Right lobe of liver (tissue), 6 donors: ENCODE measurements at regions not wholly inside any gene's neighbourhood (a gene's known extent, or its start where the extent isn't known, plus 50 kb on each side); places are given as distances from the start of the nearest gene placed in this dataset.
"Not testable (repeated sequence)": the region's sequence is repeated elsewhere in the genome, so short reads cannot be mapped to it uniquely, and the experiment has no call there.

ENCODE experiments used
- ATAC-seq, 4 donors: fragments of 200-7000 bp; cut with Tn5 transposase; one replicate each; pipeline ENCODE4 v1.9.1; 2020; ENCODE audit warnings: mild to moderate bottlenecking in 4 of 4, moderate library complexity in 4 of 4
- DNase-seq, 3 donors: peaks; one replicate each; pipeline ENCODE4 v3.0.0-alpha.2; 2020
- H3K27ac ChIP-seq, 3 donors: fragments of 200-600 bp; one replicate each; pipeline ENCODE4 v1.8.0; 2022
- H3K27me3 ChIP-seq, 2 donors: fragments of 200-600 bp; one replicate each; pipeline ENCODE4 v1.8.0; 2022
- H3K36me3 ChIP-seq, 4 donors: fragments of 200-600 bp; sonication (generic) in 1 of 4; one replicate each; pipeline versions ENCODE4 v1.5.1 to v1.8.0; 2017 to 2022; ENCODE audit warnings: control low read depth in 1 of 4
- H3K4me1 ChIP-seq, 4 donors: fragments of 200-600 bp; sonication (generic) in 1 of 4; one replicate each; pipeline versions ENCODE4 v1.5.1 to v1.8.0; 2017 to 2022; ENCODE audit warnings: control low read depth in 1 of 4
- H3K4me3 ChIP-seq, 3 donors: fragments of 200-600 bp; one replicate each; pipeline ENCODE4 v1.8.0; 2022
- H3K9me3 ChIP-seq, 4 donors: fragments of 200-600 bp; sonication (generic) in 1 of 4; one replicate each; pipeline versions ENCODE4 v1.5.1 to v1.8.0; 2017 to 2022; ENCODE audit warnings: control low read depth in 1 of 4
- POLR2A ChIP-seq: fragments of 450-650 bp; IDR thresholded peaks from one replicate; pipeline ENCODE4 v1.6.1; 2017; ENCODE audit warnings: antibody characterized with exemption, mild to moderate bottlenecking
- WGBS: methylation state at CpG from one replicate; pipeline ENCODE4 v1.1.6; 2018; ENCODE audit warnings: low coverage, low lambda C conversion rate; ENCODE audit not compliant: insufficient coverage; ENCODE audit errors: missing lambda C conversion rate; 5-methylcytosine and 5-hydroxymethylcytosine counted together
- intact Hi-C, 2 donors: fragments of 100-400 bp; cut with DNase I; formaldehyde crosslinking; loops; one replicate each; pipeline versions ENCODE4 v1.11.2 to v1.14.1; 2022
- TF ChIP-seq, protein P1 (sequence below), 4 donors: fragments of 200-600 bp in 3 of 4; fragments of 450-650 bp in 1 of 4; IDR thresholded peaks; one replicate each; pipeline versions ENCODE4 v1.5.1 to v1.8.0; 2016 to 2022; ENCODE audit warnings: antibody characterized with exemption in 4 of 4, mild to moderate bottlenecking in 2 of 4
- donor health status: DM: no; HTN: yes; CAD: no.
- donor health status: DM: no; HTN: no; CAD: no.
- donor health status: DM: no; HTN: no; CAD: no.
- donor health status: DM: no; HTN: yes; CAD: no.
- donor health status: DM: no; HTN: yes; CAD: no.

- Histone ChIP-seq H3K4me1 (no peaks in the 10 kb centered on the region), H3K4me3 (no peak overlapping the region), H3K27ac (no peak overlapping the region), H3K36me3 (no peaks in the 10 kb centered on the region), H3K9me3 (no peaks in the 10 kb centered on the region), H3K27me3 (no peaks in the 10 kb centered on the region)
- ATAC-seq (no peak), DNase-seq (no peak)
- no peak for TF ChIP-seq POLR2A
- TF ChIP-seq, protein P1, sequence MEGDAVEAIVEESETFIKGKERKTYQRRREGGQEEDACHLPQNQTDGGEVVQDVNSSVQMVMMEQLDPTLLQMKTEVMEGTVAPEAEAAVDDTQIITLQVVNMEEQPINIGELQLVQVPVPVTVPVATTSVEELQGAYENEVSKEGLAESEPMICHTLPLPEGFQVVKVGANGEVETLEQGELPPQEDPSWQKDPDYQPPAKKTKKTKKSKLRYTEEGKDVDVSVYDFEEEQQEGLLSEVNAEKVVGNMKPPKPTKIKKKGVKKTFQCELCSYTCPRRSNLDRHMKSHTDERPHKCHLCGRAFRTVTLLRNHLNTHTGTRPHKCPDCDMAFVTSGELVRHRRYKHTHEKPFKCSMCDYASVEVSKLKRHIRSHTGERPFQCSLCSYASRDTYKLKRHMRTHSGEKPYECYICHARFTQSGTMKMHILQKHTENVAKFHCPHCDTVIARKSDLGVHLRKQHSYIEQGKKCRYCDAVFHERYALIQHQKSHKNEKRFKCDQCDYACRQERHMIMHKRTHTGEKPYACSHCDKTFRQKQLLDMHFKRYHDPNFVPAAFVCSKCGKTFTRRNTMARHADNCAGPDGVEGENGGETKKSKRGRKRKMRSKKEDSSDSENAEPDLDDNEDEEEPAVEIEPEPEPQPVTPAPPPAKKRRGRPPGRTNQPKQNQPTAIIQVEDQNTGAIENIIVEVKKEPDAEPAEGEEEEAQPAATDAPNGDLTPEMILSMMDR (IDR thresholded peaks at IDR 0.05) = no peak
- 72% methylated on average over 3 of the region's 3 CpGs for WGBS
- intact Hi-C loops = no loop called here
Observed at GRCh38 chrX:23061116-23061515, 61.4 kb downstream of the DDX53 start.

GRCh38 chrX:23062359-23062758 is 62.6 kb downstream of the DDX53 start:
- Histone ChIP-seq H3K4me3 (no peak overlapping the region), H3K27ac (no peak overlapping the region), H3K4me1 (no peaks in the 10 kb centered on the region), H3K27me3 (no peaks in the 10 kb centered on the region), H3K36me3 (no peaks in the 10 kb centered on the region), H3K9me3 (no peaks in the 10 kb centered on the region)
- 72% methylated on average over 3 of the region's 3 CpGs for WGBS
- ATAC-seq (no peak), DNase-seq (no peak)
- intact Hi-C loops = no loop called here
- no peak for TF ChIP-seq POLR2A
- TF ChIP-seq, protein P1 (IDR thresholded peaks at IDR 0.05) = no peak

- H3K27ac ChIP-seq = no peak overlapping the region
- no peaks in the 10 kb centered on the region for H3K27me3 ChIP-seq
- TF ChIP-seq, protein P1 (IDR thresholded peaks at IDR 0.05) = no peak
- TF ChIP-seq POLR2A = no peak
- WGBS = 40% methylated on average over 5 of the region's 5 CpGs
- no peaks in the 10 kb centered on the region for H3K9me3 ChIP-seq
- intact Hi-C loops = no loop called here
- H3K4me1 ChIP-seq = no peaks in the 10 kb centered on the region
- no peak for DNase-seq
- H3K4me3 ChIP-seq = no peak overlapping the region
- H3K36me3 ChIP-seq = no peaks in the 10 kb centered on the region
- no peak for ATAC-seq
Observed at GRCh38 chrX:23066588-23067281, 67.0 kb downstream of the DDX53 start.

DNA sequence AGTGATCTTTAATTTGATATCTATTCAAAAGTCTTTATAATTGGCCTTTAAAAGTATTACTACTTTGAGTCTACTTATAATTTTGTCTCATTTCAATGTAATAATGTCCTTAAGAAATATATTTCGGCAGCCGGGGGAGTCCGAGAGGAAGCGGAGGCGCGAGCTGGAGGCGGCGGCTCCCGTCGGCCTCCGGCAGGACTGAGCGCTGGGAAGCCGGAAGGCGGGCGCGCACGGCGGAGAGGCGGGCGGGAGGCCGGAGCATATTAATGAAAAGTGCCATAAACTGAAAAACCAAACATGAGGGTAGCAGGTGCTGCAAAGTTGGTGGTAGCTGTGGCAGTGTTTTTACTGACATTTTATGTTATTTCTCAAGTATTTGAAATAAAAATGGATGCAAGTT is 75.7 kb downstream of the DDX53 start:
- H3K9me3 ChIP-seq, DNase-seq, H3K36me3 ChIP-seq, H3K27ac ChIP-seq, H3K27me3 ChIP-seq, intact Hi-C loops, H3K4me1 ChIP-seq, H3K4me3 ChIP-seq: not testable (repeated sequence)
- peak in 1 of 4 donors; percentile 49 for ATAC-seq
- WGBS = 85% methylated on average over 21 of the region's 21 CpGs

- no peak for DNase-seq
- Histone ChIP-seq H3K27ac (no peak overlapping the region), H3K4me1 (no peaks in the 10 kb centered on the region), H3K4me3 (no peak overlapping the region), H3K9me3 (no peaks in the 10 kb centered on the region), H3K27me3 (no peaks in the 10 kb centered on the region), H3K36me3 (no peaks in the 10 kb centered on the region)
- ATAC-seq = no peak
- intact Hi-C loops = no loop called here
- TF ChIP-seq POLR2A = no peak
- TF ChIP-seq, protein P1 (IDR thresholded peaks at IDR 0.05) = no peak
- 25% methylated on average over 1 of the region's 1 CpG for WGBS
Observed at GRCh38 chrX:23079347-23079746, 79.6 kb downstream of the DDX53 start.
